ENCODE measurements at regions not wholly inside any gene's neighbourhood (a gene's known extent, or its start where the extent isn't known, plus 50 kb on each side); places are given as distances from the start of the nearest gene placed in this dataset.

DNA sequence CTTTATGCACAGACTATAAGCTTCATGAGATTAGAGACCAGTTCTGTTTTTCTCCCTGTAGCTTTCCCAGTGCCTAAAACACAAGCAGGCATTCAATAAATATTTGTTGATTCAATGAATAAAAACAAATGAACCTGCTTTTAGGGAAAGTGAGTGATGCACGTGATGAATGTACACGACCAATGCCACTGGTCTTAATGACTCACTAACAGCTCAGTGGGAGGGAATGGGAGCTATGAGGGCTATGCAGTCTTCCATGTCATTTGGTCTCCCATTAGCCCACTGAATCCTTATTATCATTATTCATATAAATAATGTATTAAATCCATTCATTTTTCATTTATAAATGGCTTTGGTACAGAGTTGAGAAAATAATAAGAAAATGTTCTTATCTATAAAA lies 247.4 kb downstream of the FBXO8 start:
- no peak for TF ChIP-seq POLR2A (IDR thresholded peaks at IDR 0.05; ENCODE audit: control extremely low read depth in 1 of 2, low read depth in 2 of 2, low read length in 2 of 2)
- TF ChIP-seq, protein P1, sequence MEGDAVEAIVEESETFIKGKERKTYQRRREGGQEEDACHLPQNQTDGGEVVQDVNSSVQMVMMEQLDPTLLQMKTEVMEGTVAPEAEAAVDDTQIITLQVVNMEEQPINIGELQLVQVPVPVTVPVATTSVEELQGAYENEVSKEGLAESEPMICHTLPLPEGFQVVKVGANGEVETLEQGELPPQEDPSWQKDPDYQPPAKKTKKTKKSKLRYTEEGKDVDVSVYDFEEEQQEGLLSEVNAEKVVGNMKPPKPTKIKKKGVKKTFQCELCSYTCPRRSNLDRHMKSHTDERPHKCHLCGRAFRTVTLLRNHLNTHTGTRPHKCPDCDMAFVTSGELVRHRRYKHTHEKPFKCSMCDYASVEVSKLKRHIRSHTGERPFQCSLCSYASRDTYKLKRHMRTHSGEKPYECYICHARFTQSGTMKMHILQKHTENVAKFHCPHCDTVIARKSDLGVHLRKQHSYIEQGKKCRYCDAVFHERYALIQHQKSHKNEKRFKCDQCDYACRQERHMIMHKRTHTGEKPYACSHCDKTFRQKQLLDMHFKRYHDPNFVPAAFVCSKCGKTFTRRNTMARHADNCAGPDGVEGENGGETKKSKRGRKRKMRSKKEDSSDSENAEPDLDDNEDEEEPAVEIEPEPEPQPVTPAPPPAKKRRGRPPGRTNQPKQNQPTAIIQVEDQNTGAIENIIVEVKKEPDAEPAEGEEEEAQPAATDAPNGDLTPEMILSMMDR (IDR thresholded peaks at IDR 0.05; ENCODE audit: control extremely low read depth in 1 of 3, insufficient read depth in 1 of 3, low read depth in 1 of 3, low read length in 3 of 3): no peak
- TF ChIP-seq, protein P2, sequence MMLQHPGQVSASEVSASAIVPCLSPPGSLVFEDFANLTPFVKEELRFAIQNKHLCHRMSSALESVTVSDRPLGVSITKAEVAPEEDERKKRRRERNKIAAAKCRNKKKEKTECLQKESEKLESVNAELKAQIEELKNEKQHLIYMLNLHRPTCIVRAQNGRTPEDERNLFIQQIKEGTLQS (IDR thresholded peaks at IDR 0.05; ENCODE audit: insufficient read depth, low read depth, low read length): no peak
